IMR-90 (cell line): ENCODE measurements at regions not wholly inside any gene's neighbourhood (a gene's known extent, or its start where the extent isn't known, plus 50 kb on each side); places are given as distances from the start of the nearest gene placed in this dataset.

Source experiments
- ATAC-seq: fragments of 200-7000 bp; cut with Tn5 transposase; 2 replicates; pipeline ENCODE4 v1.9.1; 2020; ENCODE audit warnings: low read depth, mild to moderate bottlenecking, moderate library complexity
- BruUV-seq: library from RNA; stranded (reverse); fragments of 400-500 nt; replicated peaks from 2 replicates; lab custom pipeline; 2021; lab: Mats Ljungman, UMichigan
- CTCF ChIA-PET: fragments of 300-600 bp; formaldehyde crosslinking; extraction: SDS; loops from one replicate; lab custom pipeline; 2021; ENCODE audit warnings: antibody characterized with exemption; lab: Yijun Ruan, JAX
- POLR2A ChIA-PET: fragments of 300-600 bp; sonication (Branson Sonifier 250); formaldehyde crosslinking; loops from one replicate; lab custom pipeline; 2022; ENCODE audit warnings: antibody characterized with exemption; ENCODE audit not compliant: unreplicated experiment; lab: Charles Lee
- DNase-seq: peaks from one replicate; pipeline ENCODE4 v3.0.0; 2013
- H2AFZ ChIP-seq: replicated peaks from 2 replicates; pipeline ENCODE3; 2013; ENCODE audit warnings: low read length, mild to moderate bottlenecking; ENCODE audit not compliant: poor library complexity
- H2AK5ac ChIP-seq: 2 replicates; pipeline ENCODE4 v1.6.1; 2013; ENCODE audit warnings: low read depth, low read length, inconsistent platforms
- H2AK9ac ChIP-seq: replicated peaks from 2 replicates; pipeline ENCODE3; 2013; ENCODE audit warnings: mild to moderate bottlenecking, low read depth, low read length, moderate library complexity; ENCODE audit not compliant: poor library complexity
- H2BK120ac ChIP-seq: 2 replicates; pipeline ENCODE4 v1.6.1; 2013; ENCODE audit warnings: low read depth, low read length, inconsistent platforms
- H2BK15ac ChIP-seq: 3 replicates; pipeline ENCODE4 v1.6.1; 2013; ENCODE audit warnings: low read depth, low read length, inconsistent platforms
- H2BK20ac ChIP-seq: 2 replicates; pipeline ENCODE4 v1.6.1; 2013; ENCODE audit warnings: low read depth, mild to moderate bottlenecking, inconsistent platforms, low read length, moderate library complexity
- H2BK5ac ChIP-seq: 2 replicates; pipeline ENCODE4 v1.6.1; 2013; ENCODE audit warnings: mild to moderate bottlenecking, low read depth, low read length, inconsistent platforms; ENCODE audit not compliant: poor library complexity, severe bottlenecking
- H3K14ac ChIP-seq: replicated peaks from 2 replicates; pipeline ENCODE4 v1.6.1; 2013; ENCODE audit warnings: low read depth, low read length, inconsistent platforms
- H3K18ac ChIP-seq: 2 replicates; pipeline ENCODE4 v1.6.1; 2013; ENCODE audit warnings: low read depth, low read length, control low read depth
- H3K23ac ChIP-seq: 2 replicates; pipeline ENCODE4 v1.6.1; 2013; ENCODE audit warnings: low read depth, low read length, inconsistent platforms
- H3K27ac ChIP-seq: 2 replicates; pipeline ENCODE4 v1.5.1; 2013; ENCODE audit warnings: mild to moderate bottlenecking, control low read depth, low read length; ENCODE audit not compliant: insufficient read depth
- H3K27me3 ChIP-seq: 2 replicates; pipeline ENCODE4 v1.6.1; 2013; ENCODE audit warnings: low read length; ENCODE audit not compliant: control insufficient read depth, insufficient read depth
- H3K36me3 ChIP-seq: 2 replicates; pipeline ENCODE4 v1.6.1; 2013; ENCODE audit warnings: low read length, mixed read lengths; ENCODE audit not compliant: control insufficient read depth, insufficient read depth
- H3K4ac ChIP-seq: 2 replicates; pipeline ENCODE4 v1.6.1; 2013; ENCODE audit warnings: low read depth, low read length, inconsistent platforms
- H3K4me1 ChIP-seq: 2 replicates; pipeline ENCODE4 v1.6.1; 2013; ENCODE audit warnings: low read length, mixed read lengths; ENCODE audit not compliant: control insufficient read depth, insufficient read depth
- H3K4me2 ChIP-seq: 2 replicates; pipeline ENCODE4 v1.6.1; 2013; ENCODE audit warnings: low read depth, mild to moderate bottlenecking, control low read depth, low read length, moderate library complexity
- H3K4me3 ChIP-seq: 2 replicates; pipeline ENCODE4 v1.5.1; 2013; ENCODE audit warnings: low read depth, mild to moderate bottlenecking, control low read depth, low read length, moderate library complexity; ENCODE audit not compliant: insufficient read depth
- H3K56ac ChIP-seq: 2 replicates; pipeline ENCODE4 v1.6.1; 2013; ENCODE audit warnings: low read length, inconsistent platforms; ENCODE audit not compliant: insufficient read depth; ENCODE audit errors: extremely low read depth
- H3K79me1 ChIP-seq, 2 experiments: 2 replicates each; pipeline ENCODE4 v1.6.1; 2013; ENCODE audit warnings: low read length in 2 of 2, inconsistent platforms in 1 of 2, low read depth in 1 of 2
- H3K9ac ChIP-seq: 2 replicates; pipeline ENCODE4 v1.6.1; 2013; ENCODE audit warnings: low read depth, low read length, control low read depth
- H3K9me1 ChIP-seq: 2 replicates; pipeline ENCODE4 v1.6.1; 2013; ENCODE audit warnings: low read length, inconsistent platforms; ENCODE audit not compliant: insufficient read depth
- H3K9me3 ChIP-seq: 2 replicates; pipeline ENCODE4 v1.6.1; 2013; ENCODE audit warnings: low read length; ENCODE audit not compliant: control insufficient read depth, insufficient read depth
- H4K20me1 ChIP-seq: 2 replicates; pipeline ENCODE4 v1.6.1; 2013; ENCODE audit warnings: low read length, inconsistent platforms; ENCODE audit not compliant: insufficient read depth
- H4K5ac ChIP-seq: 2 replicates; pipeline ENCODE4 v1.6.1; 2013; ENCODE audit warnings: mild to moderate bottlenecking, low read depth, low read length, control low read depth
- H4K8ac ChIP-seq, 2 experiments: 2 replicates each; pipeline ENCODE4 v1.6.1; 2013; ENCODE audit warnings: low read depth in 2 of 2, low read length in 2 of 2, control low read depth in 1 of 2, inconsistent platforms in 1 of 2
- H4K91ac ChIP-seq: 2 replicates; pipeline ENCODE4 v1.6.1; 2013; ENCODE audit warnings: low read depth, low read length, inconsistent platforms; ENCODE audit not compliant: insufficient read depth
- BHLHE40 ChIP-seq: fragments of 150-350 bp; IDR thresholded peaks from 2 replicates; pipeline ENCODE4 v1.6.1; 2016; ENCODE audit warnings: mild to moderate bottlenecking, low read depth, low read length
- CHD1 ChIP-seq: IDR thresholded peaks from 2 replicates; pipeline ENCODE4 v1.6.1; 2012; ENCODE audit warnings: low read depth, low read length, improper control_type of control experiment
- CTCF ChIP-seq: conservative IDR thresholded peaks from 2 replicates; pipeline ENCODE4 v1.5.1; 2012; ENCODE audit warnings: mild to moderate bottlenecking, low read depth, low read length, improper control_type of control experiment
- ELK1 ChIP-seq: fragments of 150-350 bp; IDR thresholded peaks from 2 replicates; pipeline ENCODE4 v1.6.1; 2016; ENCODE audit warnings: low read depth, mild to moderate bottlenecking, low read length, moderate library complexity, borderline replicate concordance
- MAFK ChIP-seq: IDR thresholded peaks from 2 replicates; pipeline ENCODE4 v1.6.1; 2012; ENCODE audit warnings: low read depth, low read length, improper control_type of control experiment
- MAZ ChIP-seq: IDR thresholded peaks from 2 replicates; pipeline ENCODE4 v1.6.1; 2012; ENCODE audit warnings: low read depth, mild to moderate bottlenecking, low read length, improper control_type of control experiment, moderate library complexity, borderline replicate concordance
- MXI1 ChIP-seq: IDR thresholded peaks from 2 replicates; pipeline ENCODE4 v1.6.1; 2012; ENCODE audit warnings: low read depth, mild to moderate bottlenecking, low read length, moderate library complexity, borderline replicate concordance
- NFE2L2 ChIP-seq: fragments of 150-350 bp; IDR thresholded peaks from 2 replicates; pipeline ENCODE4 v1.6.1; 2016; ENCODE audit warnings: low read depth, mild to moderate bottlenecking, low read length
- POLR2A ChIP-seq: IDR thresholded peaks from 2 replicates; pipeline ENCODE4 v1.6.1; 2012; ENCODE audit warnings: mild to moderate bottlenecking, low read depth, low read length
- RAD21 ChIP-seq: IDR thresholded peaks from 2 replicates; pipeline ENCODE4 v1.6.1; 2012; ENCODE audit warnings: low read length, improper control_type of control experiment
- RCOR1 ChIP-seq: IDR thresholded peaks from 2 replicates; pipeline ENCODE4 v1.6.1; 2012; ENCODE audit warnings: mild to moderate bottlenecking, low read length, improper control_type of control experiment; ENCODE audit not compliant: insufficient replicate concordance
- RFX5 ChIP-seq: IDR thresholded peaks from 2 replicates; pipeline ENCODE4 v1.8.0; 2012; ENCODE audit warnings: low read depth, mild to moderate bottlenecking, low read length, moderate library complexity
- SMC3 ChIP-seq: fragments of 150-350 bp; IDR thresholded peaks from 2 replicates; pipeline ENCODE4 v1.6.1; 2016; ENCODE audit warnings: low read depth, mild to moderate bottlenecking, antibody characterized with exemption, low read length, moderate library complexity
- USF2 ChIP-seq: fragments of 150-350 bp; IDR thresholded peaks from 2 replicates; pipeline ENCODE4 v1.6.1; 2017; ENCODE audit warnings: mild to moderate bottlenecking, antibody characterized with exemption, low read length, low read depth
- WGBS, 2 experiments: methylation state at CpG; one replicate each; pipeline versions ENCODE4 v1.1.5 to v1.1.7; 2013; ENCODE audit warnings: missing lambda C conversion rate in 2 of 2; ENCODE audit not compliant: insufficient read length in 1 of 2; ENCODE audit errors: extremely low coverage in 2 of 2; 5-methylcytosine and 5-hydroxymethylcytosine counted together
- dilution Hi-C: fragments of 300-500 bp; cut with HindIII; formaldehyde crosslinking; loops from one replicate; pipeline ENCODE4 v1.14.3; 2018; ENCODE audit warnings: low sequenced_read_pairs; ENCODE audit not compliant: unreplicated experiment
- in situ Hi-C: fragments of 300-500 bp; cut with MboI; formaldehyde crosslinking; loops from 3 replicates; pipeline ENCODE4 v1.14.3; 2019; ENCODE audit warnings: low sequenced_read_pairs, inconsistent platforms, mixed read lengths
- intact Hi-C: fragments of 100-400 bp; cut with micrococcal nuclease; formaldehyde crosslinking; loops from 2 replicates; pipeline ENCODE4 v1.10.0; 2022

GRCh38 chr5:68834491-68834981 lies 259.3 kb upstream of the SLC30A5 start:
- Histone ChIP-seq H2AFZ (no peak overlapping the region), H4K5ac (no peak overlapping the region), H2AK9ac (no peak overlapping the region), H3K18ac (no peak overlapping the region), H2BK15ac (no peak overlapping the region), H3K36me3 (no peaks in the 10 kb centered on the region), H3K9ac (no peak overlapping the region), H4K20me1 (no peaks in the 10 kb centered on the region), H4K8ac (no peak overlapping the region), H3K14ac (no peak overlapping the region), H3K23ac (no peak overlapping the region), H3K9me1 (no peaks in the 10 kb centered on the region), H2BK20ac (no peak overlapping the region), H3K9me3 (no peaks in the 10 kb centered on the region), H3K56ac (no peak overlapping the region), H2BK120ac (no peak overlapping the region), H3K27ac (no peak overlapping the region), H3K27me3 (no peaks in the 10 kb centered on the region), H3K4ac (no peak overlapping the region), H3K79me1 (no peaks in the 10 kb centered on the region), H2BK5ac (no peak overlapping the region), H3K4me1 (no peaks in the 10 kb centered on the region), H2AK5ac (no peak overlapping the region), H3K4me2 (no peak overlapping the region), H4K91ac (no peak overlapping the region), H3K4me3 (no peak overlapping the region)
- intact Hi-C loops (no loop called here), in situ Hi-C loops (no loop called here), dilution Hi-C loops (no loop called here)
- CTCF ChIA-PET = no interaction called here
- ATAC-seq (no peak), DNase-seq (no peak)
- no TSS peak for BruUV-seq
- TF ChIP-seq CHD1 (no peak), MAZ (no peak), RAD21 (no peak), MXI1 (no peak), RCOR1 (no peak), MAFK (no peak), BHLHE40 (no peak), RFX5 (no peak), ELK1 (no peak), USF2 (no peak), CTCF (no peak), NFE2L2 (no peak), SMC3 (no peak), POLR2A (no peak)
- no CpG with 5 or more reads among the region's 4 CpGs for WGBS, 2 experiments
- POLR2A ChIA-PET = no interaction called here
